Esophagus squamous epithelium (tissue), 4 donors: ENCODE measurements at regions not wholly inside any gene's neighbourhood (a gene's known extent, or its start where the extent isn't known, plus 50 kb on each side); places are given as distances from the start of the nearest gene placed in this dataset.

Experiments used
- CTCF ChIP-seq, 6 experiments: fragments of 450-650 bp in 4 of 6; fragments of 200-600 bp in 2 of 6; sonication (generic) in 2 of 6; IDR thresholded peaks; one replicate each; pipeline ENCODE4 v1.5.1; 2016 to 2019; ENCODE audit warnings: antibody characterized with exemption in 6 of 6, mild to moderate bottlenecking in 4 of 6, moderate library complexity in 4 of 6
- POLR2A ChIP-seq, 4 donors: fragments of 450-650 bp; IDR thresholded peaks; one replicate each; pipeline ENCODE4 v1.6.1; 2017; ENCODE audit warnings: antibody characterized with exemption in 4 of 4, mild to moderate bottlenecking in 4 of 4, moderate library complexity in 3 of 4

GRCh38 chr7:131131746-131132431 is 195.8 kb upstream of the MKLN1 start:
- no peak for TF ChIP-seq CTCF (IDR thresholded peaks at IDR 0.05)
- no peak for TF ChIP-seq POLR2A (IDR thresholded peaks at IDR 0.05)
